ENCODE measurements at regions not wholly inside any gene's neighbourhood (a gene's known extent, or its start where the extent isn't known, plus 50 kb on each side); places are given as distances from the start of the nearest gene placed in this dataset.

DNA sequence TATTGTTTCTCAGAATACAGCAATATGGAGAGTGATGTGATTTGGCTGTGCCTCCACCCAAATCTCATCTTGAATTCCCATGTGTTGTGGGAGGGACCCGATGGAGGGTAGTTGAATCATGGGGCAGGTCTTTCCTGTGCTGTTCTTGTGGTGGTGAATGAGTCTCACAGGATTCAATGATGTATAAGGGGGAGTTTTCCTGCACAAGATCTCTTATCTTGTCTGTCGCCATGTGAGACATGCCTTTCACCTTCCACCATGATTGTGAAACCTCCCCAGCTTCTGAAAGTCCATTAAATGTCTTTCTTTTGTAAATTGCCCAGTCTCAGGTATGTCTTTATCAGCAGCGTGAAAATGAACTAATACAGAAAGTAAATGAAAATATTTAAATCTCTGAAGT is 234.8 kb upstream of the TENT5A start:
- ChIA-PET POLR2A (no interaction called here), CTCF (ENCODE audit: unreplicated experiment) (no interaction called here)
- H3K4me3 ChIP-seq (ENCODE audit: low read depth, low read length, poor library complexity, severe bottlenecking) = no peak overlapping the region
- no peaks in the 10 kb centered on the region for H3K36me3 ChIP-seq (ENCODE audit: insufficient read depth, low read length)
- no peak for DNase-seq (ENCODE audit: low spot score)
- intact Hi-C loops (cut with micrococcal nuclease; ENCODE audit: unreplicated experiment) = no loop called here
- H3K4me2 ChIP-seq (ENCODE audit: low read length) = no peak overlapping the region
- no peaks in the 10 kb centered on the region for H4K20me1 ChIP-seq (ENCODE audit: insufficient read depth, low read length)
- H3K4me1 ChIP-seq (ENCODE audit: insufficient read depth, low read length, poor library complexity, severe bottlenecking) = no peaks in the 10 kb centered on the region
- no peaks in the 10 kb centered on the region for H3K79me2 ChIP-seq (ENCODE audit: insufficient read depth, low read depth, low read length)
- no peak overlapping the region for H3K27ac ChIP-seq (ENCODE audit: low read depth, low read length, poor library complexity, severe bottlenecking)
- TF ChIP-seq EZH2phosphoT487 (IDR thresholded peaks at IDR 0.05; ENCODE audit: borderline replicate concordance, low read depth, low read length) = no peak
- no peak for TF ChIP-seq CTCF (conservative IDR thresholded peaks at IDR 0.05; ENCODE audit: low read length)
- no peaks in the 10 kb centered on the region for H3K9me3 ChIP-seq (ENCODE audit: low read length)
- H3K9me2 ChIP-seq (ENCODE audit: insufficient read depth, low read length) = no peaks in the 10 kb centered on the region
- no TSS peak for BruUV-seq (replicated peaks)
- no peak overlapping the region for H2AFZ ChIP-seq (ENCODE audit: low read length)

- no peak for TF ChIP-seq EZH2phosphoT487 (IDR thresholded peaks at IDR 0.05; ENCODE audit: borderline replicate concordance, low read depth, low read length)
- no peak for TF ChIP-seq CTCF (conservative IDR thresholded peaks at IDR 0.05; ENCODE audit: low read length)
- BruUV-seq (replicated peaks) = no TSS peak
- intact Hi-C loops (cut with micrococcal nuclease; ENCODE audit: unreplicated experiment) = no loop called here
- Histone ChIP-seq H3K79me2 (ENCODE audit: insufficient read depth, low read depth, low read length) (no peaks in the 10 kb centered on the region), H3K9me2 (ENCODE audit: insufficient read depth, low read length) (no peaks in the 10 kb centered on the region), H2AFZ (ENCODE audit: low read length) (no peak overlapping the region), H3K4me2 (ENCODE audit: low read length) (no peak overlapping the region), H3K4me1 (ENCODE audit: insufficient read depth, low read length, poor library complexity, severe bottlenecking) (no peaks in the 10 kb centered on the region), H4K20me1 (ENCODE audit: insufficient read depth, low read length) (no peaks in the 10 kb centered on the region), H3K36me3 (ENCODE audit: insufficient read depth, low read length) (no peaks in the 10 kb centered on the region), H3K4me3 (ENCODE audit: low read depth, low read length, poor library complexity, severe bottlenecking) (no peak overlapping the region), H3K27ac (ENCODE audit: low read depth, low read length, poor library complexity, severe bottlenecking) (no peak overlapping the region), H3K9me3 (ENCODE audit: low read length) (no peaks in the 10 kb centered on the region)
- ChIA-PET CTCF (ENCODE audit: unreplicated experiment) (no interaction called here), POLR2A (interaction anchor here (1.0 kb wide), 1 partner anchor 11 kb away, joined by 3 read pairs; no protein-coding TSS in a partner anchor)
- DNase-seq (ENCODE audit: low spot score) = no peak
These were observed 232.7 kb upstream of the TENT5A start for GRCh38 chr6:81985191-81985590.

DNA sequence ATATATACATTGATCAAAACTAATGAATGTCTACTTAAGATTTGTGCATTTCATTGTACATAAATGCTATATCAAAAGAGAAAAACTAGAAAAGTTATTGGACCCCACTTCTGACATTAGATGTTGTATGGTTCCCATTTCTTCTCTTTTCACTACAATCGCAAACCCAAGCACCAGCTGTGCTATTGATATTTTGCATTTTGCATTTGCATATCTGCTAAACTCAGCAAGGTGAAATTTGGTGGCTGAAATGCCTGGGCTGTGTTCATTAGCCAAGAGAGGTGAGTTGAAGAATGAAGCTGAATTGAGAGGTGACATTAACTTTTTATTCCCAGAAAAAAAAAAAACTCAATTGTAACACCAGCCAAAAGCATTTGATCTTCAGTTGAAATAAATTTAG is 232.1 kb upstream of the TENT5A start:
- no peak for TF ChIP-seq EZH2phosphoT487 (IDR thresholded peaks at IDR 0.05; ENCODE audit: borderline replicate concordance, low read depth, low read length)
- no peak for TF ChIP-seq CTCF (conservative IDR thresholded peaks at IDR 0.05; ENCODE audit: low read length)
- Histone ChIP-seq H3K4me2 (ENCODE audit: low read length) (no peak overlapping the region), H3K36me3 (ENCODE audit: insufficient read depth, low read length) (no peaks in the 10 kb centered on the region), H3K9me3 (ENCODE audit: low read length) (no peaks in the 10 kb centered on the region), H3K9me2 (ENCODE audit: insufficient read depth, low read length) (no peaks in the 10 kb centered on the region), H4K20me1 (ENCODE audit: insufficient read depth, low read length) (no peaks in the 10 kb centered on the region), H3K27ac (ENCODE audit: low read depth, low read length, poor library complexity, severe bottlenecking) (no peak overlapping the region), H2AFZ (ENCODE audit: low read length) (no peak overlapping the region), H3K4me3 (ENCODE audit: low read depth, low read length, poor library complexity, severe bottlenecking) (no peak overlapping the region), H3K4me1 (ENCODE audit: insufficient read depth, low read length, poor library complexity, severe bottlenecking) (no peaks in the 10 kb centered on the region), H3K79me2 (ENCODE audit: insufficient read depth, low read depth, low read length) (no peaks in the 10 kb centered on the region)
- intact Hi-C loops (cut with micrococcal nuclease; ENCODE audit: unreplicated experiment) = no loop called here
- DNase-seq (ENCODE audit: low spot score) = no peak
- no TSS peak for BruUV-seq (replicated peaks)
- ChIA-PET CTCF (ENCODE audit: unreplicated experiment) (no interaction called here), POLR2A (interaction anchor here (0.7 kb wide), 1 partner anchor 28 kb away, joined by 3 read pairs; no protein-coding TSS in a partner anchor)

Measured in OCI-LY7 (cell line).